Mucosa of rectum (tissue), 2 donors: ENCODE measurements at regions not wholly inside any gene's neighbourhood (a gene's known extent, or its start where the extent isn't known, plus 50 kb on each side); places are given as distances from the start of the nearest gene placed in this dataset.

Experiments used
- H3K27ac ChIP-seq, 2 donors: one replicate each; pipeline ENCODE4 v1.7.0; 2013; ENCODE audit warnings: inconsistent platforms in 2 of 2, low read depth in 2 of 2, low read length in 2 of 2
- H3K27me3 ChIP-seq, 2 donors: one replicate each; pipeline ENCODE4 v1.7.0; 2013; ENCODE audit warnings: low read length in 2 of 2; ENCODE audit not compliant: control insufficient read depth in 2 of 2, insufficient read depth in 2 of 2
- H3K36me3 ChIP-seq, 2 donors: one replicate each; pipeline ENCODE4 v1.7.0; 2013; ENCODE audit warnings: low read length in 2 of 2; ENCODE audit not compliant: control insufficient read depth in 2 of 2, insufficient read depth in 2 of 2
- H3K4me1 ChIP-seq, 2 donors: one replicate each; pipeline ENCODE4 v1.7.0; 2013; ENCODE audit warnings: low read length in 2 of 2, mild to moderate bottlenecking in 1 of 2; ENCODE audit not compliant: control insufficient read depth in 2 of 2, insufficient read depth in 2 of 2
- H3K4me3 ChIP-seq, 2 donors: one replicate each; pipeline ENCODE4 v1.7.0; 2013; ENCODE audit warnings: low read length in 2 of 2
- H3K9ac ChIP-seq, 2 donors: one replicate each; pipeline ENCODE4 v1.7.0; 2013; ENCODE audit warnings: low read length in 2 of 2, low read depth in 1 of 2, mild to moderate bottlenecking in 1 of 2
- H3K9me3 ChIP-seq, 2 donors: one replicate each; pipeline ENCODE4 v1.7.0; 2013; ENCODE audit warnings: low read length in 2 of 2; ENCODE audit not compliant: control insufficient read depth in 2 of 2
- donor health status: healthy.
- donor health status: Normal muscosa, but diverticular disease.

DNA sequence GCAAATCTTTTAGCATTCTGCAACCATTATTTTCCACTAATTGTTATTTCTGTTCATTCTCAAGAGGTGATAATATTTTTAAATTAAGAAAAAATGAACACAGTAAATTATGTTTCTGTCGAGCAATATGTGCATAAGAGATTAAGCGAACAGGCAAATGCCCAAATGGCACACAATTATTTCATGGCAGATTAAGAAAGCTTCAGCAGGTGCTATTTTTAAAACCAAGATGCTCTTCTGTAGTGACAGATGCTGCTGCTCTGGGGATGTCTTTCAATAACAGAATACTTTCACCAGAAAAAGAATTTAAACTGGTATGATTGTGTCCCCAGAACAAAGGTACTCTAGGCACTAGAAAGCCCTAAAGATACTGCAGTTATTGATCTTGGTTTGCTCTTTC lies 412.7 kb upstream of the SORCS1 start:
- Histone ChIP-seq H3K27ac (no peak overlapping the region), H3K9ac (no peak overlapping the region), H3K27me3 (no peaks in the 10 kb centered on the region), H3K4me3 (no peak overlapping the region), H3K36me3 (no peaks in the 10 kb centered on the region), H3K9me3 (no peaks in the 10 kb centered on the region), H3K4me1 (no peaks in the 10 kb centered on the region)

DNA sequence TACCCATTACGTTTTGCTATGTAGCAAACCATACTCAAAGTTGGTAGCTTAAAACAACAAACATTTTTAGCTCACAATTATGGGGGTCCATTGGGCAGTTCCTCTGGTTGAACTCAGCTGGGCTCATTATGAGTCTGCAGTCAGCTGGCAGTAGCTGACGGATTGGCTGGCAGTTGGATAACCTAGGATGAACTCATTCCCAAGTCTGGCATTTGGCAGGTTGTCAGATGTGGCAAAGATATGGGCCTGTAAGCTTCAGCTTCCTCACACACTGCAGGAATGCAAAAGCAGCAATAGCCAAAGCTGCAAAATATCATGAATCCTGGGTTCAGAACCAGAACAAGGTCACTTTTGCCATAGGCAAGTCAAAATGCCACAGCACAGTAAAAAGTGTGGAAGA lies 412.2 kb upstream of the SORCS1 start:
- Histone ChIP-seq H3K27me3 (no peaks in the 10 kb centered on the region), H3K9me3 (no peaks in the 10 kb centered on the region), H3K4me1 (no peaks in the 10 kb centered on the region), H3K27ac (no peak overlapping the region), H3K9ac (no peak overlapping the region), H3K36me3 (no peaks in the 10 kb centered on the region), H3K4me3 (no peak overlapping the region)

DNA sequence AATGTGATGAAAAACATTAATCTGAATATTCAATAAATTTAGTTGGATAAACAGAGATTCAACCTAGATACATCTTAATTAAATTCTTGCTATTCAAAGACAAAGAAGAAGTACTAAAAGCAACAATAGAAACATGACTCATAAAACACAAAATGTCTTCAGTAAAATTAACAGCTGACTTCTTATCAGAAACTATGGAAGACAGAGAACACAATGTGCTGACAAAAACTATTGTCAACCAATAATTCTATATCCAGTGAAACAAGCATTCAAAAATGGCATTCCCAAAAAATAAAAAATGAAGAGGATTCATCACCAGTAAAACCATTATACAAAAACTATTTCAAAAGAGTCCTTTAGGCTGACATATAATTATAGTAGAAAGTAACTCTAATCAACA lies 400.5 kb upstream of the SORCS1 start:
- no peak overlapping the region for H3K9ac ChIP-seq
- H3K27ac ChIP-seq = no peak overlapping the region
- no peaks in the 10 kb centered on the region for H3K9me3 ChIP-seq
- no peaks in the 10 kb centered on the region for H3K36me3 ChIP-seq
- H3K27me3 ChIP-seq = no peaks in the 10 kb centered on the region
- H3K4me1 ChIP-seq = no peaks in the 10 kb centered on the region
- no peak overlapping the region for H3K4me3 ChIP-seq

- Histone ChIP-seq H3K36me3 (no peaks in the 10 kb centered on the region), H3K4me3 (no peak overlapping the region), H3K9me3 (no peaks in the 10 kb centered on the region), H3K27me3 (no peaks in the 10 kb centered on the region), H3K27ac (no peak overlapping the region), H3K4me1 (no peaks in the 10 kb centered on the region), H3K9ac (no peak overlapping the region)
These were observed 396.7 kb upstream of the SORCS1 start for GRCh38 chr10:107561136-107561650.

DNA sequence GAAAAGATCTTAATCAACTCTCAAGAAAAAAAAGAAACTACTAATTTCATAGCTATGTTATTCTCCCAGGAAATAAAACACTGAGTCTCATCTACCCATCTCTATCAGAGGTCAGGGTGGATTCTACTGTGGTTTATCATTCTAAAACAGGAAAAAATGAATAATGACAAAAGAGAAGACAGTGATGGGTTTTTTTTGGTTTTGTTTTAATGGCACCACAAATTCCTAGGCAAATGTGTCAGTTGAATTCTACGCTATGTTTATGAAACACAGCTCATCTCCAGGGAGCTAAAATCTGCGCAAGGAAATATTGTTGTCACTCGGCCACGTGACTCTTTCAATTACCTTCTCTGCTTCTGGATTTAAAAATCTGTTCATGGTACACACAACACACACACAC lies 393.4 kb upstream of the SORCS1 start:
- no peaks in the 10 kb centered on the region for H3K4me1 ChIP-seq
- no peaks in the 10 kb centered on the region for H3K36me3 ChIP-seq
- H3K9ac ChIP-seq = no peak overlapping the region
- H3K27ac ChIP-seq = no peak overlapping the region
- H3K4me3 ChIP-seq = no peak overlapping the region
- H3K27me3 ChIP-seq = no peaks in the 10 kb centered on the region
- H3K9me3 ChIP-seq = no peaks in the 10 kb centered on the region

- no peaks in the 10 kb centered on the region for H3K9me3 ChIP-seq
These were observed 389.8 kb upstream of the SORCS1 start for GRCh38 chr10:107554333-107554732.

GRCh38 chr10:107553470-107553869 lies 389.0 kb upstream of the SORCS1 start:
- H3K4me3 ChIP-seq = no peak overlapping the region
- no peaks in the 10 kb centered on the region for H3K9me3 ChIP-seq
- no peaks in the 10 kb centered on the region for H3K36me3 ChIP-seq
- no peaks in the 10 kb centered on the region for H3K27me3 ChIP-seq
- H3K9ac ChIP-seq = no peak overlapping the region
- no peak overlapping the region for H3K27ac ChIP-seq
- H3K4me1 ChIP-seq = no peaks in the 10 kb centered on the region

More at GRCh38 chr10:107554333-107554732, 389.8 kb upstream of the SORCS1 start:
- no peaks in the 10 kb centered on the region for H3K27me3 ChIP-seq
- H3K4me3 ChIP-seq = no peak overlapping the region
- no peak overlapping the region for H3K9ac ChIP-seq
- no peaks in the 10 kb centered on the region for H3K36me3 ChIP-seq
- no peaks in the 10 kb centered on the region for H3K4me1 ChIP-seq
- no peak overlapping the region for H3K27ac ChIP-seq

- H3K4me3 ChIP-seq = no peak overlapping the region
- no peak overlapping the region for H3K27ac ChIP-seq
- H3K36me3 ChIP-seq = no peaks in the 10 kb centered on the region
- no peaks in the 10 kb centered on the region for H3K4me1 ChIP-seq
- no peaks in the 10 kb centered on the region for H3K9me3 ChIP-seq
- H3K9ac ChIP-seq = no peak overlapping the region
- no peaks in the 10 kb centered on the region for H3K27me3 ChIP-seq
These were observed 388.5 kb upstream of the SORCS1 start for GRCh38 chr10:107552963-107553362.

GRCh38 chr10:107548301-107548700 lies 383.8 kb upstream of the SORCS1 start:
- no peak overlapping the region for H3K27ac ChIP-seq
- no peak overlapping the region for H3K9ac ChIP-seq
- H3K36me3 ChIP-seq = no peaks in the 10 kb centered on the region
- no peaks in the 10 kb centered on the region for H3K9me3 ChIP-seq
- H3K4me3 ChIP-seq = no peak overlapping the region
- H3K27me3 ChIP-seq = no peaks in the 10 kb centered on the region
- no peaks in the 10 kb centered on the region for H3K4me1 ChIP-seq

DNA sequence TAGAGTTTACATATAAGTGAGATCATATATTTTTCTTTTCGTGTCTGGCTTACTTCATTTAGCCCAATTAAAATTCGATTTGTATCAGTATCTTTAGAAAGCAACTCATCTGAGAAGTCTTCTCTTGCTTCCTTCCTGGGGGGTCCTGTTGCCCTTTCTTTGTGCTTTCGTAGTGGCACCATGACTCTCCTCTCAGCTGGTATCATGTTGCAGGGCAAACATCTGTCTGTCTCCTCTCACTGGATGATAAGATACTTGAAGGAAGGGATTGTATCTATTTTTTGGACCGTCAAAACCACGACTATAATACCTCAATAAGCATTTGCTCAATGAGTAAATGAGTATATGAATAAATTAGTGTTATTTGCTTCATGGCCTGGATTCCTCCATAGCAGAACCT lies 382.5 kb upstream of the SORCS1 start:
- Histone ChIP-seq H3K27ac (no peak overlapping the region), H3K9me3 (no peaks in the 10 kb centered on the region), H3K9ac (no peak overlapping the region), H3K4me3 (no peak overlapping the region), H3K36me3 (no peaks in the 10 kb centered on the region), H3K27me3 (no peaks in the 10 kb centered on the region), H3K4me1 (no peaks in the 10 kb centered on the region)

- Histone ChIP-seq H3K9me3 (no peaks in the 10 kb centered on the region), H3K4me3 (no peak overlapping the region), H3K27me3 (no peaks in the 10 kb centered on the region), H3K27ac (no peak overlapping the region), H3K4me1 (no peaks in the 10 kb centered on the region), H3K36me3 (no peaks in the 10 kb centered on the region), H3K9ac (no peak overlapping the region)
These were observed 381.8 kb upstream of the SORCS1 start for GRCh38 chr10:107546284-107546683.
